NCI-H2227 treated with DMSO at 0.1 percent for 48 hours (cell line): ENCODE measurements at regions not wholly inside any gene's neighbourhood (a gene's known extent, or its start where the extent isn't known, plus 50 kb on each side); places are given as distances from the start of the nearest gene placed in this dataset.
"Not testable (repeated sequence)": the region's sequence is repeated elsewhere in the genome, so short reads cannot be mapped to it uniquely, and the experiment has no call there.

ENCODE experiments used
- DNase-seq: peaks from one replicate; lab custom pipeline; 2025; lab: John Stamatoyannopoulos, UW

- DNase-seq, result no peak
These were observed 72.9 kb upstream of the SEPTIN5 start for GRCh38 chr22:19641254-19641982.

- no peak for DNase-seq
These were observed 72.3 kb upstream of the SEPTIN5 start for GRCh38 chr22:19641983-19642451.

GRCh38 chr22:19643448-19644313 lies 70.6 kb upstream of the SEPTIN5 start:
- no peak for DNase-seq

GRCh38 chr22:19644314-19645223 lies 69.7 kb upstream of the SEPTIN5 start:
- no peak for DNase-seq

- DNase-seq, result no peak
These were observed 68.9 kb upstream of the SEPTIN5 start for GRCh38 chr22:19645391-19645790.

GRCh38 chr22:19645905-19646304 lies 68.4 kb upstream of the SEPTIN5 start:
- DNase-seq, result no peak

GRCh38 chr22:19646383-19646782 lies 67.9 kb upstream of the SEPTIN5 start:
- no peak for DNase-seq

GRCh38 chr22:19648419-19648929 lies 65.8 kb upstream of the SEPTIN5 start:
- no peak for DNase-seq

- no peak for DNase-seq
These were observed 62.0 kb upstream of the SEPTIN5 start for GRCh38 chr22:19652316-19652715.

GRCh38 chr22:19654338-19654987 lies 59.8 kb upstream of the SEPTIN5 start:
- no peak for DNase-seq

- no peak for DNase-seq
These were observed 58.9 kb upstream of the SEPTIN5 start for GRCh38 chr22:19655399-19655798.

- no peak for DNase-seq
These were observed 57.6 kb upstream of the SEPTIN5 start for GRCh38 chr22:19656541-19657251.

GRCh38 chr22:19657252-19658056 lies 56.8 kb upstream of the SEPTIN5 start:
- no peak for DNase-seq

GRCh38 chr22:19658057-19658966 lies 56.0 kb upstream of the SEPTIN5 start:
- no peak for DNase-seq

GRCh38 chr22:19658967-19659804 lies 55.1 kb upstream of the SEPTIN5 start:
- DNase-seq, result no peak

GRCh38 chr22:19659805-19660345 lies 54.4 kb upstream of the SEPTIN5 start:
- DNase-seq, result no peak

GRCh38 chr22:19660583-19660982 lies 53.7 kb upstream of the SEPTIN5 start:
- DNase-seq, result not testable (repeated sequence)

- DNase-seq, result no peak
These were observed 53.1 kb upstream of the SEPTIN5 start for GRCh38 chr22:19661156-19661555.
